Activated CD8-positive, alpha-beta memory T cell treated with anti-CD3 and anti-CD28 coated beads for 1 hour (primary cell): ENCODE measurements at regions not wholly inside any gene's neighbourhood (a gene's known extent, or its start where the extent isn't known, plus 50 kb on each side); places are given as distances from the start of the nearest gene placed in this dataset.

ENCODE experiments used
- DNase-seq, 2 donors: peaks; one replicate each; pipeline ENCODE4 v3.0.0-alpha.2; 2020; ENCODE audit warnings: low read depth in 1 of 2; ENCODE audit errors: extremely low read depth in 1 of 2

- DNase-seq: no peak
These were observed 179.2 kb upstream of the FAM3C start for GRCh38 chr7:121575194-121575765.

- no peak for DNase-seq
These were observed 178.0 kb upstream of the FAM3C start for GRCh38 chr7:121574109-121574508.

GRCh38 chr7:121572615-121573014, 176.5 kb upstream of the FAM3C start:
- DNase-seq: no peak

- DNase-seq: no peak
These were observed 174.3 kb upstream of the FAM3C start for GRCh38 chr7:121570365-121570764.

- no peak for DNase-seq
These were observed 167.1 kb upstream of the FAM3C start for GRCh38 chr7:121563177-121563576.

GRCh38 chr7:121562259-121562658, 166.2 kb upstream of the FAM3C start:
- no peak for DNase-seq

GRCh38 chr7:121561717-121562116, 165.6 kb upstream of the FAM3C start:
- no peak for DNase-seq

GRCh38 chr7:121560267-121560990, 164.3 kb upstream of the FAM3C start:
- no peak for DNase-seq

GRCh38 chr7:121558288-121558687, 162.2 kb upstream of the FAM3C start:
- DNase-seq: no peak

GRCh38 chr7:121557034-121557892, 161.2 kb upstream of the FAM3C start:
- no peak for DNase-seq

GRCh38 chr7:121555558-121555957, 159.4 kb upstream of the FAM3C start:
- no peak for DNase-seq

GRCh38 chr7:121547544-121548092, 151.5 kb upstream of the FAM3C start:
- no peak for DNase-seq

- no peak for DNase-seq
These were observed 150.8 kb upstream of the FAM3C start for GRCh38 chr7:121546632-121547543.

GRCh38 chr7:121545418-121545817, 149.3 kb upstream of the FAM3C start:
- DNase-seq: no peak

GRCh38 chr7:121544726-121545125, 148.6 kb upstream of the FAM3C start:
- no peak for DNase-seq

GRCh38 chr7:121544238-121544637, 148.1 kb upstream of the FAM3C start:
- DNase-seq: no peak

- no peak for DNase-seq
These were observed 145.3 kb upstream of the FAM3C start for GRCh38 chr7:121541457-121541856.

GRCh38 chr7:121540138-121540537, 144.0 kb upstream of the FAM3C start:
- DNase-seq: no peak

GRCh38 chr7:121537031-121537430, 140.9 kb upstream of the FAM3C start:
- no peak for DNase-seq
